ENCODE measurements at regions not wholly inside any gene's neighbourhood (a gene's known extent, or its start where the extent isn't known, plus 50 kb on each side); places are given as distances from the start of the nearest gene placed in this dataset.

- TF ChIP-seq TAF1 (IDR thresholded peaks at IDR 0.05; ENCODE audit: borderline replicate concordance, low read depth, low read length) (no peak), POLR2A (IDR thresholded peaks at IDR 0.05; ENCODE audit: low read depth, low read length) (no peak), POLR2AphosphoS5 (IDR thresholded peaks at IDR 0.05; ENCODE audit: low read depth, low read length) (no peak)
Measured at GRCh38 chr6:84445068-84445467, 217.6 kb upstream of the CEP162 start.
